ENCODE measurements at regions not wholly inside any gene's neighbourhood (a gene's known extent, or its start where the extent isn't known, plus 50 kb on each side); places are given as distances from the start of the nearest gene placed in this dataset.

- WGBS, 2 donors, result 27 to 43% methylated on average over 16 of the region's 16 CpGs
- DNase-seq, result no peak
- no peaks in the 10 kb centered on the region for H3K27me3 ChIP-seq
- H3K4me3 ChIP-seq, result peak overlapping the region in 1 of 4 donors; percentile 14
- no peak overlapping the region for H3K27ac ChIP-seq
- H3K36me3 ChIP-seq, result no peaks in the 10 kb centered on the region
- TF ChIP-seq POLR2A (IDR thresholded peaks at IDR 0.05) (no peak), CTCF (IDR thresholded peaks at IDR 0.05) (peak; percentile 16 to 70 (median 50)), EP300 (IDR thresholded peaks at IDR 0.05) (no peak), POLR2AphosphoS5 (IDR thresholded peaks at IDR 0.05) (no peak)
- peaks cover 0 to 22% (median 15%) of the 10 kb centered on the region in 4 donors for H3K4me1 ChIP-seq
- intact Hi-C loops (cut with DNase I), result no loop called here
- H3K9me3 ChIP-seq, result no peaks in the 10 kb centered on the region
Measured at GRCh38 chr5:10856683-10857337, 95.8 kb upstream of the DAP start.

- DNase-seq, result no peak
- no peak overlapping the region for H3K27ac ChIP-seq
- H3K4me3 ChIP-seq, result no peak overlapping the region
- H3K36me3 ChIP-seq, result no peaks in the 10 kb centered on the region
- peaks cover 0 to 22% (median 15%) of the 10 kb centered on the region in 4 donors for H3K4me1 ChIP-seq
- TF ChIP-seq EP300 (IDR thresholded peaks at IDR 0.05), result no peak
- H3K9me3 ChIP-seq, result no peaks in the 10 kb centered on the region
- intact Hi-C loops (cut with DNase I), result no loop called here
- H3K27me3 ChIP-seq, result no peaks in the 10 kb centered on the region
- WGBS, 2 donors, result 90 to 91% methylated on average over 5 of the region's 5 CpGs
Measured at GRCh38 chr5:10856071-10856470, 95.0 kb upstream of the DAP start.

GRCh38 chr5:10854506-10855277, 93.7 kb upstream of the DAP start:
- H3K9me3 ChIP-seq, result no peaks in the 10 kb centered on the region
- no peak for DNase-seq

GRCh38 chr5:10853154-10853553, 92.1 kb upstream of the DAP start:
- no peak for DNase-seq
- TF ChIP-seq POLR2A (IDR thresholded peaks at IDR 0.05) (no peak), CTCF (IDR thresholded peaks at IDR 0.05) (no peak), POLR2AphosphoS5 (IDR thresholded peaks at IDR 0.05) (no peak), EP300 (IDR thresholded peaks at IDR 0.05) (no peak)
- Histone ChIP-seq H3K27me3 (no peaks in the 10 kb centered on the region), H3K9me3 (no peaks in the 10 kb centered on the region), H3K27ac (no peak overlapping the region), H3K36me3 (no peaks in the 10 kb centered on the region), H3K4me1 (peaks cover 0 to 22% (median 15%) of the 10 kb centered on the region in 4 donors), H3K4me3 (no peak overlapping the region)
- intact Hi-C loops (cut with DNase I), result no loop called here
- whole genome bisulfite sequencing, 2 donors, result 48 to 78% methylated on average over 3 of the region's 3 CpGs

More at GRCh38 chr5:10854506-10855277, 93.7 kb upstream of the DAP start:
- Histone ChIP-seq H3K27me3 (no peaks in the 10 kb centered on the region), H3K36me3 (no peaks in the 10 kb centered on the region), H3K27ac (no peak overlapping the region), H3K4me1 (peaks cover 0 to 22% (median 15%) of the 10 kb centered on the region in 4 donors), H3K4me3 (no peak overlapping the region)
- TF ChIP-seq POLR2AphosphoS5 (IDR thresholded peaks at IDR 0.05) (no peak), POLR2A (IDR thresholded peaks at IDR 0.05) (no peak), CTCF (IDR thresholded peaks at IDR 0.05) (no peak), EP300 (IDR thresholded peaks at IDR 0.05) (no peak)
- 67 to 81% methylated on average over 4 of the region's 4 CpGs for WGBS, 2 donors
- intact Hi-C loops (cut with DNase I), result no loop called here

- Histone ChIP-seq H3K9me3 (no peaks in the 10 kb centered on the region), H3K4me1 (no peaks in the 10 kb centered on the region), H3K4me3 (no peak overlapping the region), H3K27ac (no peak overlapping the region), H3K36me3 (no peaks in the 10 kb centered on the region), H3K27me3 (no peaks in the 10 kb centered on the region)
- no peak for DNase-seq
- TF ChIP-seq POLR2A (IDR thresholded peaks at IDR 0.05), result no peak
- TF ChIP-seq EP300 (IDR thresholded peaks at IDR 0.05), result no peak
- no peak for TF ChIP-seq POLR2AphosphoS5 (IDR thresholded peaks at IDR 0.05)
- no peak for TF ChIP-seq CTCF (IDR thresholded peaks at IDR 0.05)
- WGBS, 2 donors, result 67 to 81% methylated on average over 5 of the region's 5 CpGs
- intact Hi-C loops (cut with DNase I), result no loop called here
Measured at GRCh38 chr5:10849278-10849677, 88.2 kb upstream of the DAP start.
